ENCODE measurements at regions not wholly inside any gene's neighbourhood (a gene's known extent, or its start where the extent isn't known, plus 50 kb on each side); places are given as distances from the start of the nearest gene placed in this dataset.

DNA sequence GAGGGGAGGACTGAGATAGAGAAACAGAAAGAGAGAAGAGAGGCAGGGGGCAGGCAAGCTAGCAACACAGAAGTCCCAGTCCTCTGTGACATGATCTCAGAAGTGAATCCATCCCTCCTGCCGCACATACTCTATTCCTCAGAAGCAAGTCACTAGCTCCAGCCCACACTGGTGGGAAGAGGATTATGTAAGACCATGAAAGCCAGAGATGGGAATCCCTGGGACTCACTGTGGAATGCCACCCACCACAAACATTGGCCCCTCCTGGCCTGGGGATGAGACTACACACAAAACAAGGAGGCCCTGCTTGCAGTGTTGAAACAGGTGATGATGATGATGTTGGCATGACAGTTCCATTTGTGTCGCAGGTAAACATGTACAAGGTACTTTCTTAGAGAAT, 419.9 kb downstream of the IRS2 start:
- TF ChIP-seq TAF1 (IDR thresholded peaks at IDR 0.05; ENCODE audit: borderline replicate concordance, insufficient read depth, low read length) (no peak), POLR2AphosphoS5 (IDR thresholded peaks at IDR 0.05; ENCODE audit: low read depth, low read length) (no peak), SIN3A (IDR thresholded peaks at IDR 0.05; ENCODE audit: borderline replicate concordance, insufficient read depth, low read length) (no peak)
